GM12892 (cell line): ENCODE measurements at regions not wholly inside any gene's neighbourhood (a gene's known extent, or its start where the extent isn't known, plus 50 kb on each side); places are given as distances from the start of the nearest gene placed in this dataset.

ENCODE experiments used
- POLR2A ChIP-seq: IDR thresholded peaks from 2 replicates; pipeline ENCODE4 v1.6.1; 2011; ENCODE audit warnings: low read depth, low read length, control low read depth
- TAF1 ChIP-seq: IDR thresholded peaks from 2 replicates; pipeline ENCODE4 v1.6.1; 2011; ENCODE audit warnings: low read depth, mild to moderate bottlenecking, control low read depth, low read length, borderline replicate concordance

DNA sequence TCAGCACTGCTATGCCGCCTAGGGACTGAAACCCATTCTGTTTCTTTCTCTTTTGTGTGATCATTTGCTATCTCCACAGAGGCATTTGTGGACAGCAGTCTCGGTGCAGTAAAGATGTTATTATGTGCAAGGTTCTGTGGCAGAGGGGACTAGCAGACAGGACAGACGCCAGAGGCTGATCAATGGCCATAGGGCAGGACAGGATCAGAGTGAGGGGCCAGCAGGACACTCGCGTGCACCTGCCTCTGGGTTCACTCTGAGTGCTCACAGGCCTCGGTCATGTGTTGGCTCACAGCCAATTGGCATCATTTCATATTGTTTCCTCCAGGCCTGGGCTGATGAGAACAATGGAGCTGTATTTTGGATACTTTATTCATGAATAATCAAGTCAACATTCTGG is 212.6 kb downstream of the TGFB2 start:
- no peak for TF ChIP-seq TAF1
- no peak for TF ChIP-seq POLR2A
